Muscle of back (tissue), 3 donors: ENCODE measurements at regions not wholly inside any gene's neighbourhood (a gene's known extent, or its start where the extent isn't known, plus 50 kb on each side); places are given as distances from the start of the nearest gene placed in this dataset.

Experiments
- DNase-seq, 3 donors: peaks; one replicate each; pipeline versions ENCODE4 v3.0.0 to v3.0.0-alpha.2; 2013

DNA sequence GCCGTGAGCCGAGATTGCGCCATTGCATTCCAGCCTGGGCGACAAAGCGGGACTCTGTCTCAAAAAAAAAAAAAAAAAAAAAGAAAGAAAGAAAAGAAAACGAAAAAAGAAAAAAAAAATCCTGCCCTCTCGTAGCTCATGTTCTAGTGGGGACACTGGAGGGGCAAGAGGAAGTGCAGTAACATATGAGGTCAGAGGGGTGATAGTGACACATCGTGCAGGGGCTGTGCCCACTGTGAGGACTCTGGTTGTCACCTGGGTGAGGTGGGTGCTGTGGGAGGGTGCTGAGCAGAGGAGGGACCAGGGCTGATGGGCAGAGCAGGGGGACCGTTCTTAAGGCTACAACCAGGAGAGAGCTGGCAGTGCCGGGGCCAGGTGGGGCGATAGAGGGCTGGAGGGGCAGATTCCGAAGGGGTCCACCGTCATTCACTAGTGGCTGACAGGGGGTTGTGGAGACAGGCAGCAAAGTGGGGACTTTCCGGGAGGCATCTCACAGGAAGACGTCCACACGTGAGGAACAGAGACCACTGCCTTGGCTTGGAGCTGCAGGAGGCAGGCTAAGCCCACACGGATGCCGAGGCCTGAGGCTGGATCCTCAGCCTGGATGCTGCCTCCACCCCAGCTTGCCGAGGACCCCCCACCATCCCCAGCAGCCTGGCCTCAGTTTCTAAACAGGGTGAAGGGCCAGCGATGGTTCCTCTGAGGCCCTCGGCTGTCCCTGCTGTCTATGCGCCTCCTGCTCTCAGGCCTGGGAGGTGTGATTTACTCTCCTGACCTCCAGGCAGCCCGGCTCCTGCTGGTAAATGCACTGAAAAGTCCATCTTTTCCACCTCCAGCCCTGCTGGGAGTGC lies 154.3 kb upstream of the IQSEC1 start:
- DNase-seq, result no peak

DNA sequence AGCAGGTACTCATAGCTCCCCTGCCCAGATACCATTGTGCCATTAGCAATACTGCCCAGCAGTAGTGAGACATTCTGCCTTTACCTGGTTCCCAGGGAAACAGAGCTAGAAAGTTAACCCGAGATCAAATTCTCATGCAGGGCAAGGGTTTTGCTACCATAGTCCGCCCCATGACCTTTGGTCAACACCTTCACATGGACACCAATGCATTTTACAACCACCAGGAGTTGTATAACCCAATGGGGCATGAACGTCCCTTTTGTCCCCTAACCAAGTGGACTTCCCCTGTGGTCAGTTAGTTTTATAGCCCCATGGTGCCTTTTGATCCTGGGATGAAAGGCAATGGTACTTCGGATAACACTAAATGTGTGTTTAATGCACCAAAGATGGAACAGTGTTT lies 151.7 kb upstream of the IQSEC1 start:
- no peak for DNase-seq

DNA sequence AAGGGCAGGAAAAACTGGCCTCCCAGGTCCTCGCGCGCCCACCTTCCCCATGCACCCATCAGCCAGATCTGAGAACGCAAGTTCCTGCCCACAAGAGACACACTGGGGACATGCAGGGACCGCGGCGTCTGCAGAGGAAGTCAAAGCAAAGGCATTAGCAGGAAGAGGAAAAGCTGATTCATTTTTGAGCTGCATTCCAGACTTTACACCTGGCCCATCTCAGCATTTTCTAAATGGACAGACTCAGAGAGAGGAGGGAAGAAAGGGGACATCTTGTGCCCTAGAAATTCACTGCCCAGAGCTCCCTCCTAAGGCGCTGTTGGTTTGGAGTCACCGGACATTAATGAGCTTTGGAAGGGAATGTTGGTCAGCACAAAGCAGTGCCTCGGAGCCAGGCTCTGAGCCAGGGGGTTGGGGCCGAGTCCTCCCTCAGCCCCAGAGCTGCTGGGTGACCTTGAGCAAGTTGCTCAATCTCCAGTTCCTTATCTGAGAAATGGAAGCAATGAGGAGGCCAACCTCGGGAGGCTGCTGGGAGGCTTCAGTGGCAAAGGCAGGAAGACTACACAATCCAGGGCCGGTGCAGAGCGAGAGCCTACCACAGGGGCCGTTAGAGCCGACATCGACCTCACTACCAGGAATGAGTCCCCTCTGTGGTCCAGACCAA lies 150.5 kb upstream of the IQSEC1 start:
- no peak for DNase-seq

DNA sequence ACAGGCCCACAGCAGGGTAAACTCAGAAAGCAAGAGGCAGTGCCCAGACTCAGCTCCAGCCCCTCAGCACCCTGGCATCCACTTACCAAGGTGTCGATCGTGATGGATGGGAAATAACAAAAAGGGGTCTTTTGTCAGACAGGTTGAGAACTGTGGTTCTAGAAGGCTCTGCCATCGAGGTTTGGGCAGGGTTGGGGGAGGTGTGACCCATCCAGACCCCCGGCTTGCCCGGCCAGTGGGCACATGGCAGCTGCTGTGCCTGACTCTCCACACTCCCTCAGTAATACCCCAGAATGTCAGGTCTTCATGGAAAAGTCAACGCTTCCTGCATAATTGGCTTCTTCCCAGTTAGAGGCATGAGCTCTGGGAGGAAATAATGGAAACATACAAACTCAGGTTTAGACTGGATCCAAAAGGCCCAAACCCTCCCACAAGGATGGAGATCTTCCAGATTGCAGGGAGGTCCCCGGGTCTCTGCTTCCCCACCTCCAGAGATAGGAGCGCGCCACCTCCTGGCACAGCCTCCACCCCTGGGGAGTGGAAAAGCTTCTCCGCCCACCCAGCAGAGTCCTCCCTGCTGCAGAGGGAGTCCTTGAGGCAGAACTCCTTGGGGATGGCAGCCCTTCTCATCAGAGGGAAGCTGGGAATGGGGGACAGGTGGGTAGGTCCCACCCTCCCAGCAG lies 149.8 kb upstream of the IQSEC1 start:
- DNase-seq, result no peak

DNA sequence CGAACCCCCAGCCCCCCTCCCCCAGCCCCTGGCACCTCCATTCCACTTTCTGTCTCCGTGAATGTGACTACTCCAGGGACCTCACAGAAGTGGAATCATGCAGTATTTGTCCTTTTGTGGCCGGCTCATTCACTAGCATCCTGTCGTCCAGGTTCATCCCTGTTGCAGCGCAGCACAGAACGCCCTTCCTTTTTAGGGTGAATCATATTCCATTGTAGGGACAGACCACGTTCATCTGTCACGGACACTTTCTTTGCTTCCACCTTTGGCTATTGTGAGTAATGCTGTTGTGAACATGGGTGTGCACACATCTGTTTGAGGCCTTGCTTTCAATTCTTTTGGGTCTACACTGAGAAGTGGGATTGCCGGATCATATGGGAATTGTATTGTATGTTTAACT lies 148.9 kb upstream of the IQSEC1 start:
- no peak for DNase-seq

DNA sequence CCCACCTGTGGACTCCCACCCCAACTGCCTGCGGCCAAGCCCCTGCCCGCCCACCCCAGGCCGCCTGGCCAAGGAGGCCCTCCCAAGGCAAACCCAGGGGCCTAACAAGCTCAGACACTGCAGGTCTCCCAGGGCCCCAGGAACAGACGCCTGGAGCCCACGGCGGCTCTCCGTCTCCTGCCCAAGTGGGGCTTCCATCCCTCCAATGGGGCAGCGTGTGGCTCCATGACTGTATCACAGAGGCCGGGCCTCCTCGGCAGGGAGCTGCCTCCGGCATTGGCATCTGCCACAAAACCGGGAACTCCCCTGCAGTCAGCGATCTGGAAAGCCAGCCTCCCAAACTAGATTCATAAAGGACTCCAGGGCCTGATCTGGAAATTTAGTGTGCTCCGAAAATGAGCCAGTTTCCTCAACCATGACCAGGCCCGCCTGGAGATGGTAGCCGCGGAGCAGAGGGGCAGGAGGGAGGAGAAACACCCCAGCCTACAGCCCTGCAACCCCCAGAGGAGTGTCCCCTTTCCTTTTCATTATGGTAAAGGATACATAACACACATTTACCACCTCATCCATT lies 148.3 kb upstream of the IQSEC1 start:
- DNase-seq, result no peak

DNA sequence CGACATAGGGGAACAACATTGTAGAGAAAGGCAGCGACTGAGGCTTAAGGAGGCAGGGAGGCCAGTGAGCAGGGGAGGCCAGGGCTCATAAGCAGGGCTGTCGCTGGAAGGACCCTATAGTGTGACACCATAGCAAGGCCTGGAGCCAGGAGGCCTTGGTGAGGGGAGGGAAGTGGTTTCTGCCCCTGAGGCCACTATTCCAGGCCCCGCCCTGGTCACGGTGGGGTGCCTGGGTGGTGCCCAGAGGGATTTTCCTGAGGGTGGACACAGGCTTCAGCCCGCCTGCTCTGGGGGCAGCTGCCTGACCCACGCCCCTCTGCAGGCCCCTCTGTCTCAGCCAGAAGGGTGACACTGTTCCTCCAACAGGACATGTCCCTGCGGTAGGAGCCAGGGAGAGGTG lies 147.8 kb upstream of the IQSEC1 start:
- no peak for DNase-seq

DNA sequence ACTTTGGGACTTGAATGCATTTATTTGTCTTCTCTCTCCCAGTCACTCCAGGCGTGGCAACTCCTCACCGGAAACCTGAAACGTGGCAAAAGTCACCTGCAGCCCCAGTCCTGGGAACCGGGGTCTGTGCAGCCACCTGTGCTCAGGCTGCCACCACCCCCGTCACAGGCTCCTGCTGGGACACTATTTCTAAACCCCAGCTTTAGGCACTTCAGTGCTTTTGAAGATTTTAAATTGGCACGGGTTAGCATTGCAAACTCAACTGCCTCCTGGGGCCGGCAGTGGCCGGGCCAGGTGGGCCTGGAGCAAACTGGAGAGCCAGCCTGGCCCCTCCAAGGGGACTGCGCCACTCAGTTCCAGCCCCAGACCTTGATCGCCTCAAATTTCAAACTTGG lies 146.7 kb upstream of the IQSEC1 start:
- DNase-seq, result no peak

DNA sequence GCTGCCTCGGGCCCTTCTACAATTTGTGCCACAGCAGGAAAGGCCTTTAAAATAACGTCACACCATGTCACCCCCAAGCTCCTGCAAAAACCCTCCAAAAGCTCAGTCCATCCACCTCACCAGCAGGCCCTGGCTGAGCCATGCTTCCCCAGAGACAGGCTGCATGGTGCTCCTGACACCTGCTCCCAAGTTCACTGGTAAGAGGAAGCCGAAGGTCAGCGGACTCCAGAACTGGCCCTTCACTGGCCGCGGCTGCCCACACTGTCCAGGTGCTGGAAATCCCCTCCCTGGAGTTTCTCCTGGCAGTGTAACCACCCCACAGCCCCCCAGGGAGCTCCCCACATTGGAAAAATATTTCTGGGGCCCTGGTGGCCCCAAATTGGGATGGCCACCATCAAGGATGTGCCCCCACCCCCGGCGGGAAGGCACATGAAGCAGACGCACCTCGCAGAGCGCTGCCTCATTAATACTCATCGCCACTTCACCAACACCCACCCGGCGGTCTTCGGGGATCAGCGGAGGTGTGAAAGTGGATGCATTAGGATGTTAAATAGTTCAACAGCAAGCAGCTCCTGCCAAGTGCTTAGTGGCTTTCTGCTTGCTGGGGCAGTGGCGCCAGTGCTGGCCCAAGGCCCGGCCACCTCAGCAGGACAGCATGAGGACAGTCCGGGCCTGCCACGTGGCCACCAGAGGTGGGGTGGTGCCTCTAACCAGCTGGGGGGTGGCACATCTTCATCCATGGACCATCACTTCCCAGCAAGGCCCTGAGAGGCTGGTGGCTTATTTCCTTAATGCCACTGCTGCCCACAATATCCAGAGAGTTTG lies 146.1 kb upstream of the IQSEC1 start:
- DNase-seq, result no peak

DNA sequence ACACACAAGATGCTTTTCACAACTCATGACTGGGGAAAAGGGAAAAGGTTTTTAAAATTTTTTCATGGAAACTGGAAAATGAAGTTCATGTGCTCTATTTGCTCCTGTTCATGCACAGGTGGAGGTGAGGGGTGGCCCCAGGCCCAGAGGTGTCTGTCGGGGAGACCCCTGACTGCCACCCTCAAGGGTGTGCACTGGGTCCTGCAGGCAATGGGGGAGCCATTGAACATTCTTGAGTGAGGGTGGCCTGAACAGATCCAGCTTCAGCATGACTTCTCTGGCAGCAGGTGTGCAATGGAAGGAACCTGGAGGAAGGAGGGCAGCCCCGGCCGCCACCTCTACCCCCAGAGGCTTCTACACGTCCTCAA lies 145.3 kb upstream of the IQSEC1 start:
- DNase-seq, result no peak

DNA sequence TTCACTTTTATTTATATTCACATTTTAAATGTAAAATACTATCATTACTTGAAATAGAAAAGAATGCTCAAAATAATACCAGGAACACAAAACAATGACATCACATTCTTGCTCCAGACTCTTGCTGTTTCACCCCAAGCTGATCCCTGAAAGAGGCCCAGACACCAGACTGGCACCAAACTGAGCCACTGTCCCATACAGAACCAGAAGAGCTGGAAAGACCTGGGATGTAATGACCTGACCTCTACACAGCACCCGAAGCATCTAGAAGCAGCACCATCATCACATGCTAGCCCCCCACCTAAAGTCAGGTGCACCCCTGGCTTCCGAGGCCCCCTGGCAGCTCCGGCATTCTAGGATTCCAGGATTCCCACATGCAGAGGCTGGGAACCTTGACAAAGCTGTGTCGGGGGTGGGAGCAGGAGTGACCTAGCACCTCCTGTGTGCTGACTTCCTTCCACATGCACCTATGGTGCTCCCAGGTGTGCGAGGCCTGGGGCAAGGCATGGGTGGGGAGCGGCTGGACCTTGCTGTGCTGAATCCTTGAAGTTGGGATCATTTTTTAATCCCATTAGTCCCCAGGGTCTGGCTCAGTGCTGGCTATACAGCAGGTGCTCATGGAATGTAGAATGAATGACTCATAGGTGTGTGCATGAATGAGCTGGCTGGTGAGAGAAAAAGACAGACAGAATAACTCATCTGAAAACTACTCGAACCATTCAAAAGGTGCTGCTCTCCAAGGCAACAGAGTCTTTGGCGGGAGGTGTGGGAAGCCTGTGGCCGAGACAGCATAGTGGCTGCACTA lies 144.7 kb upstream of the IQSEC1 start:
- DNase-seq, result no peak

DNA sequence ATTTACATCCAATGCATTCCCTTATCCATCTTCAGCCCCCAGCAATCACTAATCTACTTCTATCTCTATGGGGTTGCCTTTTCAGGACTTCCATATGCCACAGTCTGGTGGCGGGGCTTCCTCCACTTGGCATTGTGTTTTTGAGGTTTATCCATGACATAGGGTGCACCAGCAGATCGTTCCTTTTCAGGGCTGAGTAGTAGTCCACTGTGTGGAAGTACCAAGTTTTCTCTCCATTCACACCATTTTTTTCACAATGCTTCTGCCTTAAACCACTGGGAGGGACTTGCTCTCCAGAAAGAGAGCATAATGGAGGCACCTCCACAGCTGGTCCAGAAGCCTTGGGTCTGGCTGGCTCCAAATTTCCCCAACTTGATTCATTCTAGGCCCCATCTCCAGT lies 144.0 kb upstream of the IQSEC1 start:
- DNase-seq, result no peak

DNA sequence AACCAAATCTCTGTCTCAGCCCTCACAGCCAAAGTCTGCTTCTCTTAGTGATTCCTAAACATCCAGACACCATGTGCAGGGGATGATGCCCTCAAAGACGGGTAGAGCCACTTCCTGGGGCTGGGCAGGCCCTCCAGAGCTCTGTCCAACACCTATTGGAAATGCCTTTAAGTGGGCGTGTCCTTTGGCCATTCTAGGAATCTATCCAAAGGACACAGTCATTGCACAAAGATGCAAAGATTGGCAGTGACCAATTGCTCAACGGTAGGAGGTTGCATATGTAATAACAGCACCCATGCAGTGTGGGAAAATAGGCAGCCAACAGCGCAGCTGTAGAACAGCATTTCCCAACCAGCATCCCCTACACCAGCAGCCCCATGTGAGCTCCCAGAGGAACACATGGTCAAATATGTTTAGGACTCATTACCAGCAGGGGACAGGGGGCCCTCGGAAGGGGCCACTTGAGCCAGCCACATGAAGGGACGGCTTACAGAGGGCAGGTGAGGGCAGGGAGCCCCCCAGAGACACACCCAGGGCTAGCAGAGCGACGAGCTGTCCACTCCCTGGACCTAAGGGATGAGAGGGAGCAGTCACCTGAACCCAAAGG lies 142.8 kb upstream of the IQSEC1 start:
- DNase-seq, result no peak

DNA sequence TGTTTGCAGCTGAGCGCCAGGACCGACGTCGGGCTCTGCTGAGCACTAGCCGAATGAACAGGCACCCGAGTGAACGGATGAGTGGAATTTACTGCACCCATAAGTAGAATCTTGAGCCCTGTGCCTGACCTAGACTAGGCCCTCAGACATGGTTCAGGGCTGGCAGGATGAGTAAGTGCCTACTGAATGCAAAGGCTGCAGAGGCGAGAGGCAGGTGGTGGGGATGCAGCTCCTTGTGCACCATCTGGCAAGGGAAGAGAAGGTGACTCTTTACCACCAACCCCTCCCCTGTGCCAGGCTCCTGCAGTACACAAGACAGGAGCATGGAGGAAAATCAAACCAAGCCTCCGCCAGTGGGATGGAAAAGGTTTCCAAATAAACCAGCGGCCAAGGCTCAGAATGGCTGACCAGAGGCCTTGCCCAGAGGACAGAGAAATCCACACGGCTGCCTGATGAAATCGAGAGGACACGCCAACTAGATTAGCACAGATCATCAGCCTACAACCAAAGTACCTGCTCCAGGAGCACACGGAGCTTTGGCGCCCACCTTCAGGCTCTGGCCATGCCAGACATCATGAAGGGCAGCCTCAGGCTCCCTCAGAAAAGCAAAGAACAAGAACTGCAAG lies 141.7 kb upstream of the IQSEC1 start:
- DNase-seq, result no peak

DNA sequence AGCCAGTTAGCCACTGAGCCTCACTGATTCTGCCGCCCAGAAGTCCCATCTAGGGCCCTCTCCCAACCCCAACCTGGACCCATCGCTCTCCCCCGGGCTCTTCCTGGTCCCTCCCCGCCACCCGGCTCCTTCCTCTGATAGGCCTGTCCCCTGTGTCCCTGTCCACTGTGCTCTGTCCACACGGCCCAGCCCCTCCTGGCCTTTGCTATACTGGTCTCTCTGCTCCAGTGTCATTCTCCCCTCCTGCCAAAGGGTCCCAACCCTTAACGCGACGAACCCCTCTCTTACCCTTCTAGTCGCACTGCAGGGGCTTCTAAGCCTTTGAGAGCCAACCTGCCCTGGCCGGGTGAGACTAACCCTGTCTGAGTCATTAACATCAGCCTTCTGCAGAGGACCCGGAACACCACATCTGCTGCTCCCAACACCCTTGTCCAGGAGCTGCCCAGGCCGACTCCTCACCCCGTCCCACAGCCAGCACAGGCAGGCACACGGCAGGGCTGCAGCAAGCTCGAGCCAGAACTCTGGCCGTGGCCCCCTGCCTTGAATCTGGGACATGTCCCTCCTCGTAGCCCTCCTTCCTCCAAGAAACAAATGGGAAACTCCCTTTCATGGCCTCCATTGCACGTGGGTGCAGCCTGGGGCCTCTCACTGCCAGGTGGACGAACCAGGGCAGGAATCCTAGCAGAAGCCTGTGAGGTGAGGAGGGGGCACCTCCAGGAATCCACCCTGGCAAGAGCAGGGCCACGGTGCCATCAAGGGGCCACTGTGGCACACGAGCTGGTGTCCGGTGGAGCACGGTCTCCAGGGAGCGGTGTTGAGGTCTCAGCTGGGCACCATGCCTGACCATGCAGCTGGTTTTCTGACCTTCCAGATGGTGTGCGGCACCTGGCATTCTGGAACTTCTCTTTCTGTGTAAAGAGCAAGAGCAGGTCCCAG lies 140.9 kb upstream of the IQSEC1 start:
- DNase-seq, result no peak

DNA sequence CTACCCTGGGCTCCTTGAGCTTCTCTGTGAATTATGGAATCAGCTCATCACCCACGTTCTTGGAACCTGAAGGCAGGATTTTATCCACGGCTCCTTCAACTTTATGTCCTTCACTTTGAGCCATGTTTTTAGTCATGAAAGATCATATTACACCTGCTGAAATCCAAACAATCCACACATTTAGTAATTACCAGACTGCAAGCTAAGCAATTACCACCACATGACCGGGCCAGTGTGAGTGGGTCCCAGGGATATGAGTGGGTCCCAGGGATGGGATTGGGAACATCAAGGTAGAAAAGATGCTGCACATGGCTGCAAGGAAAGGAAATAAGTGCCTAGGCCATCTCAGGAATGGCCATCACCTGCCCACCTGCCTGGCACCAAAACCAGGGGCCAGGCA lies 140.3 kb upstream of the IQSEC1 start:
- no peak for DNase-seq

DNA sequence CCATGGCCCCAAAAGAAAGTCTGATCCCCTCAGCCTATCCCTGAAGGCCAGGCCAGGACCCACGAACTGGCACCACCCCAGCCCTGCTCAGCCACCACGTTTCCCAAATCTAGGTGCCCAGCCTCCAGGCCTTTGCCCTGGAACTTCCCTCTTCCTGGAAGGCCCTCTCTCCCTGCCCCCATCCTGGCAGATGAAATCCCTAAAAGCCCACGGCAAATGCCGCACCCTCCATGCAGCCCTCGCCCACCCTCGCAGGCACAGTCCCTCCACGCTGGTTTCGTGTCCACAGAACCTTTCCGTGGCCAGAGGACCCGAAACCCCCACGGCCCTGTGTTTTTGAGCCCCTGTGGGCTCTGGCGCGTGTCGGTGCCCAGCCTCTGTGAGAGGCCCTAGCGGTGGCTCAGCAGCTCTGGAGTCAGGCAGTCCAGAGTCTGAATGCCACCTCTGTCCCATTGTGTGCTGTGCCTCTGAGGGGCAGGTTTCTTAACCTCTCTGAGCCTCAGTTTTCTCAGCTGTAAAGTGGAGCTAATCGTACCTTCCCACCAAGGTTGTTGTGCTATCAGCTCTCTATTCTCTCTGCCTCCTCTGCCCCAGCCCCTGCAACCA lies 138.5 kb upstream of the IQSEC1 start:
- no peak for DNase-seq

DNA sequence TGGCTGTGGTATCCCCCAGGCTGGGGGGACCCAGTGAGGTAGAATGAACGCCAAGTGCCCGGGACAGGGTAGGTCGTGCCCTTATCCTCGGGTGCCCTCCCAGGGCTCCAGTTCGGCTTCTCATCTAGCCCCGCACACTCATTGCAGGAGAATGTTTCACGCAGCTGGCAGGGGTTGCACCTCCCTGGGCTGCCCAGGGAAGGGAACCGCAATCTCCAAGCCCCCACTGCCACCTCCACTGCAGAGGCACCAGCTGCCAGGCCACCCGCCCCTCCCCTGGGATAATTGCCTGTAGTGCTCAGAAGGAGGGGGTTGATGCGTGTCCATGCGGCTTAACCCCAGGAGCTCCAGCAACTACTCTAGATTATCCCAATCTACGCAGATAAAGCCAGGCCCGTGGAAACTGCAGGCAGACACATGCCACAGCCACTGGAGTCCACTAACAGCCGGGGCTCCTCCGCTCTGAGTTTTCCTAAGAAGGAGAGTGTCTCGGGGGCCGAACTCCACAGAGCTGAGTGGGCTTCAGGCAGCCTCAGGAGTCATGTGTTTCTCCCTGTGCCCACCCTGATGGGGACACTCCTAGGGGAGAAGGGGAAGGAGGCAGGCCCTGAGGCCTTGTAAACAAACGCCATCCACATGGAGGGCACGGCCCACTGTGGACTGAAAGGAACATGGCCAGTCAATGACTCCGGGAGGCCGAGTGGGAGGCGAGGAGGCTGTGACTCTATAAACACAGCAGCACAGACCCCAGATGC lies 137.2 kb upstream of the IQSEC1 start:
- no peak for DNase-seq
